ENCODE measurements at regions not wholly inside any gene's neighbourhood (a gene's known extent, or its start where the extent isn't known, plus 50 kb on each side); places are given as distances from the start of the nearest gene placed in this dataset.
"Not testable (repeated sequence)": the region's sequence is repeated elsewhere in the genome, so short reads cannot be mapped to it uniquely, and the experiment has no call there.

- not testable (repeated sequence) for H3K4me3 Mint-ChIP-seq; H3K36me3 Mint-ChIP-seq (ENCODE audit: low read depth); H3K9me3 ChIP-seq (ENCODE audit: control insufficient read depth, low read length, poor library complexity, severe bottlenecking); DNase-seq; ATAC-seq; H3K27me3 Mint-ChIP-seq
- peaks cover 17% of the 10 kb centered on the region for H3K4me1 Mint-ChIP-seq
- peak overlapping the region; percentile 24 for H3K27ac Mint-ChIP-seq
These were observed 64.6 kb upstream of the CD28 start for GRCh38 chr2:203641865-203642264.

- DNase-seq; ATAC-seq; H3K27me3 Mint-ChIP-seq; H3K9me3 ChIP-seq (ENCODE audit: control insufficient read depth, low read length, poor library complexity, severe bottlenecking); H3K36me3 Mint-ChIP-seq (ENCODE audit: low read depth); H3K27ac Mint-ChIP-seq; H3K4me1 Mint-ChIP-seq; H3K4me3 Mint-ChIP-seq: not testable (repeated sequence)
These were observed 63.6 kb upstream of the CD28 start for GRCh38 chr2:203642841-203643240.

- H3K9me3 ChIP-seq (ENCODE audit: control insufficient read depth, low read length, poor library complexity, severe bottlenecking), result no peaks in the 10 kb centered on the region
- ATAC-seq (no peak), DNase-seq (no peak)
- no peak overlapping the region for H3K27ac Mint-ChIP-seq
- no peaks in the 10 kb centered on the region for H3K36me3 Mint-ChIP-seq (ENCODE audit: low read depth)
- no peaks in the 10 kb centered on the region for H3K27me3 Mint-ChIP-seq
- H3K4me1 Mint-ChIP-seq, result peaks cover 4% of the 10 kb centered on the region
- H3K4me3 Mint-ChIP-seq, result no peak overlapping the region
These were observed 60.6 kb upstream of the CD28 start for GRCh38 chr2:203645831-203646230.

GRCh38 chr2:203646266-203646864 lies 60.1 kb upstream of the CD28 start:
- Mint-ChIP-seq H3K27ac (no peak overlapping the region), H3K4me1 (peaks cover 5% of the 10 kb centered on the region), H3K36me3 (ENCODE audit: low read depth) (no peaks in the 10 kb centered on the region), H3K4me3 (no peak overlapping the region), H3K27me3 (no peaks in the 10 kb centered on the region)
- H3K9me3 ChIP-seq (ENCODE audit: control insufficient read depth, low read length, poor library complexity, severe bottlenecking), result no peaks in the 10 kb centered on the region
- DNase-seq (no peak), ATAC-seq (no peak)

GRCh38 chr2:203646961-203647360 lies 59.5 kb upstream of the CD28 start:
- no peaks in the 10 kb centered on the region for H3K36me3 Mint-ChIP-seq (ENCODE audit: low read depth)
- peaks cover 4% of the 10 kb centered on the region for H3K4me1 Mint-ChIP-seq
- DNase-seq, result no peak
- no peak overlapping the region for H3K4me3 Mint-ChIP-seq
- no peak for ATAC-seq
- no peaks in the 10 kb centered on the region for H3K9me3 ChIP-seq (ENCODE audit: control insufficient read depth, low read length, poor library complexity, severe bottlenecking)
- no peaks in the 10 kb centered on the region for H3K27me3 Mint-ChIP-seq
- no peak overlapping the region for H3K27ac Mint-ChIP-seq

- Mint-ChIP-seq H3K4me1 (peaks cover 4% of the 10 kb centered on the region), H3K4me3 (no peak overlapping the region), H3K27ac (no peak overlapping the region), H3K27me3 (no peaks in the 10 kb centered on the region), H3K36me3 (ENCODE audit: low read depth) (no peaks in the 10 kb centered on the region)
- no peak for ATAC-seq
- DNase-seq, result no peak
- no peaks in the 10 kb centered on the region for H3K9me3 ChIP-seq (ENCODE audit: control insufficient read depth, low read length, poor library complexity, severe bottlenecking)
These were observed 58.9 kb upstream of the CD28 start for GRCh38 chr2:203647579-203647978.

- DNase-seq (no peak), ATAC-seq (no peak)
- H3K36me3 Mint-ChIP-seq (ENCODE audit: low read depth), result no peaks in the 10 kb centered on the region
- no peaks in the 10 kb centered on the region for H3K27me3 Mint-ChIP-seq
- no peak overlapping the region for H3K27ac Mint-ChIP-seq
- no peak overlapping the region for H3K4me3 Mint-ChIP-seq
- no peaks in the 10 kb centered on the region for H3K9me3 ChIP-seq (ENCODE audit: control insufficient read depth, low read length, poor library complexity, severe bottlenecking)
- H3K4me1 Mint-ChIP-seq, result peaks cover 4% of the 10 kb centered on the region
These were observed 58.2 kb upstream of the CD28 start for GRCh38 chr2:203648273-203648672.

GRCh38 chr2:203649176-203649814 lies 57.1 kb upstream of the CD28 start:
- Mint-ChIP-seq H3K4me3 (no peak overlapping the region), H3K4me1 (peaks cover 4% of the 10 kb centered on the region), H3K36me3 (ENCODE audit: low read depth) (no peaks in the 10 kb centered on the region), H3K27ac (no peak overlapping the region), H3K27me3 (no peaks in the 10 kb centered on the region)
- ATAC-seq, result no peak
- no peaks in the 10 kb centered on the region for H3K9me3 ChIP-seq (ENCODE audit: control insufficient read depth, low read length, poor library complexity, severe bottlenecking)
- no peak for DNase-seq

GRCh38 chr2:203650860-203651613 lies 55.4 kb upstream of the CD28 start:
- DNase-seq, result no peak
- peaks cover 6% of the 10 kb centered on the region for H3K36me3 Mint-ChIP-seq (ENCODE audit: low read depth)
- no peak overlapping the region for H3K27ac Mint-ChIP-seq
- H3K27me3 Mint-ChIP-seq, result peaks cover 4% of the 10 kb centered on the region
- no peaks in the 10 kb centered on the region for H3K9me3 ChIP-seq (ENCODE audit: control insufficient read depth, low read length, poor library complexity, severe bottlenecking)
- no peak overlapping the region for H3K4me3 Mint-ChIP-seq
- ATAC-seq, result peak; percentile 70
- H3K4me1 Mint-ChIP-seq, result peaks cover 4% of the 10 kb centered on the region

GRCh38 chr2:203651621-203652020 lies 54.8 kb upstream of the CD28 start:
- no peak overlapping the region for H3K27ac Mint-ChIP-seq
- peaks cover 6% of the 10 kb centered on the region for H3K4me1 Mint-ChIP-seq
- ATAC-seq, result no peak
- DNase-seq, result no peak
- peaks cover 4% of the 10 kb centered on the region for H3K27me3 Mint-ChIP-seq
- H3K9me3 ChIP-seq (ENCODE audit: control insufficient read depth, low read length, poor library complexity, severe bottlenecking), result no peaks in the 10 kb centered on the region
- peaks cover 6% of the 10 kb centered on the region for H3K36me3 Mint-ChIP-seq (ENCODE audit: low read depth)
- H3K4me3 Mint-ChIP-seq, result no peak overlapping the region

GRCh38 chr2:203654826-203655225 lies 51.6 kb upstream of the CD28 start:
- peaks cover 11% of the 10 kb centered on the region for H3K4me1 Mint-ChIP-seq
- peaks cover 4% of the 10 kb centered on the region for H3K27me3 Mint-ChIP-seq
- no peaks in the 10 kb centered on the region for H3K9me3 ChIP-seq (ENCODE audit: control insufficient read depth, low read length, poor library complexity, severe bottlenecking)
- no peak overlapping the region for H3K27ac Mint-ChIP-seq
- ATAC-seq (no peak), DNase-seq (no peak)
- H3K4me3 Mint-ChIP-seq, result no peak overlapping the region
- peaks cover 6% of the 10 kb centered on the region for H3K36me3 Mint-ChIP-seq (ENCODE audit: low read depth)

- Mint-ChIP-seq H3K27me3 (peaks cover 4% of the 10 kb centered on the region), H3K27ac (no peak overlapping the region), H3K4me3 (no peak overlapping the region), H3K4me1 (peaks cover 7% of the 10 kb centered on the region), H3K36me3 (ENCODE audit: low read depth) (peaks cover 6% of the 10 kb centered on the region)
- no peak for ATAC-seq
- no peak for DNase-seq
- no peaks in the 10 kb centered on the region for H3K9me3 ChIP-seq (ENCODE audit: control insufficient read depth, low read length, poor library complexity, severe bottlenecking)
These were observed 49.7 kb upstream of the CD28 start for GRCh38 chr2:203656522-203657287.

Measured in T-helper 17 cell (primary cell).